ENCODE measurements at regions not wholly inside any gene's neighbourhood (a gene's known extent, or its start where the extent isn't known, plus 50 kb on each side); places are given as distances from the start of the nearest gene placed in this dataset.
"Not testable (repeated sequence)": the region's sequence is repeated elsewhere in the genome, so short reads cannot be mapped to it uniquely, and the experiment has no call there.

- not testable (repeated sequence) for H3K36me3 ChIP-seq (ENCODE audit: control insufficient read depth, insufficient read depth, low read length, severe bottlenecking); H3K27me3 ChIP-seq (replicated peaks; ENCODE audit: control insufficient read depth, insufficient read depth, low read length); H3K4me3 ChIP-seq (ENCODE audit: low read length); H3K9me3 ChIP-seq (ENCODE audit: control insufficient read depth, low read length); H3K4me1 ChIP-seq (ENCODE audit: control insufficient read depth, insufficient read depth, low read length); H3K9ac ChIP-seq (ENCODE audit: low read length); DNase-seq (ENCODE audit: low read depth)
Observed at GRCh38 chr2:36091844-36092741, 263.5 kb upstream of the CRIM1 start.

GRCh38 chr2:36088716-36089328, 266.8 kb upstream of the CRIM1 start:
- Histone ChIP-seq H3K4me3 (ENCODE audit: low read length) (no peak overlapping the region), H3K9ac (ENCODE audit: low read length) (no peak overlapping the region), H3K4me1 (ENCODE audit: control insufficient read depth, insufficient read depth, low read length) (no peaks in the 10 kb centered on the region), H3K27me3 (replicated peaks; ENCODE audit: control insufficient read depth, insufficient read depth, low read length) (no peaks in the 10 kb centered on the region), H3K36me3 (ENCODE audit: control insufficient read depth, insufficient read depth, low read length, severe bottlenecking) (no peaks in the 10 kb centered on the region), H3K9me3 (ENCODE audit: control insufficient read depth, low read length) (peaks cover 3% of the 10 kb centered on the region)
- DNase-seq (ENCODE audit: low read depth), result no peak

- Histone ChIP-seq H3K9ac (ENCODE audit: low read length) (no peak overlapping the region), H3K36me3 (ENCODE audit: control insufficient read depth, insufficient read depth, low read length, severe bottlenecking) (no peaks in the 10 kb centered on the region), H3K27me3 (replicated peaks; ENCODE audit: control insufficient read depth, insufficient read depth, low read length) (no peaks in the 10 kb centered on the region), H3K4me3 (ENCODE audit: low read length) (no peak overlapping the region), H3K9me3 (ENCODE audit: control insufficient read depth, low read length) (peaks cover 3% of the 10 kb centered on the region), H3K4me1 (ENCODE audit: control insufficient read depth, insufficient read depth, low read length) (no peaks in the 10 kb centered on the region)
- no peak for DNase-seq (ENCODE audit: low read depth)
Observed at GRCh38 chr2:36087344-36087743, 268.2 kb upstream of the CRIM1 start.

- Histone ChIP-seq H3K9me3 (ENCODE audit: control insufficient read depth, low read length) (no peaks in the 10 kb centered on the region), H3K4me3 (ENCODE audit: low read length) (no peak overlapping the region), H3K27me3 (replicated peaks; ENCODE audit: control insufficient read depth, insufficient read depth, low read length) (no peaks in the 10 kb centered on the region), H3K36me3 (ENCODE audit: control insufficient read depth, insufficient read depth, low read length, severe bottlenecking) (no peaks in the 10 kb centered on the region), H3K4me1 (ENCODE audit: control insufficient read depth, insufficient read depth, low read length) (no peaks in the 10 kb centered on the region), H3K9ac (ENCODE audit: low read length) (no peak overlapping the region)
- no peak for DNase-seq (ENCODE audit: low read depth)
Observed at GRCh38 chr2:36079793-36080192, 275.8 kb upstream of the CRIM1 start.

GRCh38 chr2:36074008-36074407, 281.6 kb upstream of the CRIM1 start:
- Histone ChIP-seq H3K4me1 (ENCODE audit: control insufficient read depth, insufficient read depth, low read length) (no peaks in the 10 kb centered on the region), H3K4me3 (ENCODE audit: low read length) (no peak overlapping the region), H3K36me3 (ENCODE audit: control insufficient read depth, insufficient read depth, low read length, severe bottlenecking) (no peaks in the 10 kb centered on the region), H3K9ac (ENCODE audit: low read length) (no peak overlapping the region), H3K9me3 (ENCODE audit: control insufficient read depth, low read length) (no peaks in the 10 kb centered on the region), H3K27me3 (replicated peaks; ENCODE audit: control insufficient read depth, insufficient read depth, low read length) (no peaks in the 10 kb centered on the region)
- no peak for DNase-seq (ENCODE audit: low read depth)

GRCh38 chr2:36071698-36072097, 283.9 kb upstream of the CRIM1 start:
- no peaks in the 10 kb centered on the region for H3K27me3 ChIP-seq (replicated peaks; ENCODE audit: control insufficient read depth, insufficient read depth, low read length)
- H3K9me3 ChIP-seq (ENCODE audit: control insufficient read depth, low read length), result no peaks in the 10 kb centered on the region
- H3K9ac ChIP-seq (ENCODE audit: low read length), result no peak overlapping the region
- no peak overlapping the region for H3K4me3 ChIP-seq (ENCODE audit: low read length)
- no peaks in the 10 kb centered on the region for H3K4me1 ChIP-seq (ENCODE audit: control insufficient read depth, insufficient read depth, low read length)
- no peaks in the 10 kb centered on the region for H3K36me3 ChIP-seq (ENCODE audit: control insufficient read depth, insufficient read depth, low read length, severe bottlenecking)
- DNase-seq (ENCODE audit: low read depth), result no peak

- Histone ChIP-seq H3K4me3 (ENCODE audit: low read length) (no peak overlapping the region), H3K4me1 (ENCODE audit: control insufficient read depth, insufficient read depth, low read length) (no peaks in the 10 kb centered on the region), H3K9me3 (ENCODE audit: control insufficient read depth, low read length) (no peaks in the 10 kb centered on the region), H3K27me3 (replicated peaks; ENCODE audit: control insufficient read depth, insufficient read depth, low read length) (no peaks in the 10 kb centered on the region), H3K36me3 (ENCODE audit: control insufficient read depth, insufficient read depth, low read length, severe bottlenecking) (no peaks in the 10 kb centered on the region), H3K9ac (ENCODE audit: low read length) (no peak overlapping the region)
- no peak for DNase-seq (ENCODE audit: low read depth)
Observed at GRCh38 chr2:36069074-36069473, 286.5 kb upstream of the CRIM1 start.

GRCh38 chr2:36068086-36068485, 287.5 kb upstream of the CRIM1 start:
- Histone ChIP-seq H3K4me3 (ENCODE audit: low read length) (no peak overlapping the region), H3K9me3 (ENCODE audit: control insufficient read depth, low read length) (no peaks in the 10 kb centered on the region), H3K4me1 (ENCODE audit: control insufficient read depth, insufficient read depth, low read length) (no peaks in the 10 kb centered on the region), H3K9ac (ENCODE audit: low read length) (no peak overlapping the region), H3K27me3 (replicated peaks; ENCODE audit: control insufficient read depth, insufficient read depth, low read length) (no peaks in the 10 kb centered on the region), H3K36me3 (ENCODE audit: control insufficient read depth, insufficient read depth, low read length, severe bottlenecking) (no peaks in the 10 kb centered on the region)
- DNase-seq (ENCODE audit: low read depth), result no peak

- no peaks in the 10 kb centered on the region for H3K4me1 ChIP-seq (ENCODE audit: control insufficient read depth, insufficient read depth, low read length)
- H3K36me3 ChIP-seq (ENCODE audit: control insufficient read depth, insufficient read depth, low read length, severe bottlenecking), result no peaks in the 10 kb centered on the region
- no peak overlapping the region for H3K9ac ChIP-seq (ENCODE audit: low read length)
- H3K9me3 ChIP-seq (ENCODE audit: control insufficient read depth, low read length), result no peaks in the 10 kb centered on the region
- no peak overlapping the region for H3K4me3 ChIP-seq (ENCODE audit: low read length)
- no peaks in the 10 kb centered on the region for H3K27me3 ChIP-seq (replicated peaks; ENCODE audit: control insufficient read depth, insufficient read depth, low read length)
- no peak for DNase-seq (ENCODE audit: low read depth)
Observed at GRCh38 chr2:36060133-36060532, 295.4 kb upstream of the CRIM1 start.

- Histone ChIP-seq H3K27me3 (replicated peaks; ENCODE audit: control insufficient read depth, insufficient read depth, low read length) (no peaks in the 10 kb centered on the region), H3K4me3 (ENCODE audit: low read length) (no peak overlapping the region), H3K9me3 (ENCODE audit: control insufficient read depth, low read length) (no peaks in the 10 kb centered on the region), H3K4me1 (ENCODE audit: control insufficient read depth, insufficient read depth, low read length) (no peaks in the 10 kb centered on the region), H3K36me3 (ENCODE audit: control insufficient read depth, insufficient read depth, low read length, severe bottlenecking) (no peaks in the 10 kb centered on the region), H3K9ac (ENCODE audit: low read length) (no peak overlapping the region)
- no peak for DNase-seq (ENCODE audit: low read depth)
Observed at GRCh38 chr2:36059691-36060090, 295.9 kb upstream of the CRIM1 start.

GRCh38 chr2:36058953-36059352, 296.6 kb upstream of the CRIM1 start:
- Histone ChIP-seq H3K27me3 (replicated peaks; ENCODE audit: control insufficient read depth, insufficient read depth, low read length) (no peaks in the 10 kb centered on the region), H3K9me3 (ENCODE audit: control insufficient read depth, low read length) (no peaks in the 10 kb centered on the region), H3K4me1 (ENCODE audit: control insufficient read depth, insufficient read depth, low read length) (no peaks in the 10 kb centered on the region), H3K36me3 (ENCODE audit: control insufficient read depth, insufficient read depth, low read length, severe bottlenecking) (no peaks in the 10 kb centered on the region), H3K4me3 (ENCODE audit: low read length) (no peak overlapping the region), H3K9ac (ENCODE audit: low read length) (no peak overlapping the region)
- DNase-seq (ENCODE audit: low read depth), result no peak
